ENCODE measurements at regions not wholly inside any gene's neighbourhood (a gene's known extent, or its start where the extent isn't known, plus 50 kb on each side); places are given as distances from the start of the nearest gene placed in this dataset.

GRCh38 chr18:59818769-59819168 is 81.0 kb upstream of the PMAIP1 start:
- no peaks in the 10 kb centered on the region for H3K9me1 ChIP-seq (replicated peaks; ENCODE audit: control insufficient read depth, extremely low read depth, insufficient read depth, low read length)
- ChIA-PET CTCF (interaction anchor here (1.4 to 2.5 kb wide), 4 partner anchors 36 to 359 kb away, joined by 9 to 12 read pairs (median 10); partner anchors contain the start of gene CCBE1), POLR2A (no interaction called here)
- no peaks in the 10 kb centered on the region for H3K9me3 ChIP-seq (replicated peaks; ENCODE audit: control insufficient read depth, insufficient read depth, low read length)
- H3K79me2 ChIP-seq (ENCODE audit: control insufficient read depth, insufficient read depth, low read length) = no peaks in the 10 kb centered on the region
- no peaks in the 10 kb centered on the region for H4K20me1 ChIP-seq (replicated peaks; ENCODE audit: control insufficient read depth, extremely low read depth, insufficient read depth, low read length)
- FAIRE-seq (no peak), DNase-seq (ENCODE audit: low read depth, low spot score) (no peak)
- dilution Hi-C loops (cut with MboI; ENCODE audit: extremely low pct_ligation_motif_present, low sequenced_read_pairs) = loop anchor here (25.0 kb wide), 1 partner anchor 619 kb away; no protein-coding TSS in a partner anchor
- H3K4me3 ChIP-seq (replicated peaks in 1 of 3; ENCODE audit: insufficient read depth in 1 of 3, low read depth in 1 of 3, low read length in 3 of 3) = no peak overlapping the region
- H3K9ac ChIP-seq (replicated peaks; ENCODE audit: extremely low read depth, insufficient read depth, low read length) = no peak overlapping the region
- no peak overlapping the region for H3K27ac ChIP-seq (ENCODE audit: insufficient read depth, low read depth, low read length)
- H3K36me3 ChIP-seq (ENCODE audit: control insufficient read depth in 2 of 2, extremely low read depth in 1 of 2, insufficient read depth in 2 of 2, low read length in 2 of 2) = no peaks in the 10 kb centered on the region
- H2AFZ ChIP-seq (ENCODE audit: low read depth, low read length) = no peak overlapping the region
- no peaks in the 10 kb centered on the region for H3K4me1 ChIP-seq (ENCODE audit: control insufficient read depth, extremely low read depth, insufficient read depth, low read length)
- no peak overlapping the region for H3K4me2 ChIP-seq (ENCODE audit: insufficient read depth, low read length)
- no peaks in the 10 kb centered on the region for H3K27me3 ChIP-seq (ENCODE audit: control insufficient read depth in 2 of 2, insufficient read depth in 2 of 2, low read length in 2 of 2)
- intact Hi-C loops (cut with micrococcal nuclease) = no loop called here
- TF ChIP-seq JUN (IDR thresholded peaks at IDR 0.05; ENCODE audit: borderline replicate concordance, insufficient read depth, insufficient read length, low read depth) = no peak
- no peak for TF ChIP-seq EZH2 (IDR thresholded peaks at IDR 0.05; ENCODE audit: borderline replicate concordance, low read depth, low read length, severe bottlenecking)
- TF ChIP-seq, protein P1, sequence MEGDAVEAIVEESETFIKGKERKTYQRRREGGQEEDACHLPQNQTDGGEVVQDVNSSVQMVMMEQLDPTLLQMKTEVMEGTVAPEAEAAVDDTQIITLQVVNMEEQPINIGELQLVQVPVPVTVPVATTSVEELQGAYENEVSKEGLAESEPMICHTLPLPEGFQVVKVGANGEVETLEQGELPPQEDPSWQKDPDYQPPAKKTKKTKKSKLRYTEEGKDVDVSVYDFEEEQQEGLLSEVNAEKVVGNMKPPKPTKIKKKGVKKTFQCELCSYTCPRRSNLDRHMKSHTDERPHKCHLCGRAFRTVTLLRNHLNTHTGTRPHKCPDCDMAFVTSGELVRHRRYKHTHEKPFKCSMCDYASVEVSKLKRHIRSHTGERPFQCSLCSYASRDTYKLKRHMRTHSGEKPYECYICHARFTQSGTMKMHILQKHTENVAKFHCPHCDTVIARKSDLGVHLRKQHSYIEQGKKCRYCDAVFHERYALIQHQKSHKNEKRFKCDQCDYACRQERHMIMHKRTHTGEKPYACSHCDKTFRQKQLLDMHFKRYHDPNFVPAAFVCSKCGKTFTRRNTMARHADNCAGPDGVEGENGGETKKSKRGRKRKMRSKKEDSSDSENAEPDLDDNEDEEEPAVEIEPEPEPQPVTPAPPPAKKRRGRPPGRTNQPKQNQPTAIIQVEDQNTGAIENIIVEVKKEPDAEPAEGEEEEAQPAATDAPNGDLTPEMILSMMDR (IDR thresholded peaks at IDR 0.05; ENCODE audit: extremely low read depth in 1 of 2, insufficient read depth in 1 of 2, low read depth in 1 of 2, low read length in 2 of 2) = no peak
- no peak for TF ChIP-seq POLR2A (IDR thresholded peaks at IDR 0.05; ENCODE audit: low read depth, low read length)
- TF ChIP-seq, protein P2, sequence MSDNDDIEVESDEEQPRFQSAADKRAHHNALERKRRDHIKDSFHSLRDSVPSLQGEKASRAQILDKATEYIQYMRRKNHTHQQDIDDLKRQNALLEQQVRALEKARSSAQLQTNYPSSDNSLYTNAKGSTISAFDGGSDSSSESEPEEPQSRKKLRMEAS (IDR thresholded peaks at IDR 0.05; ENCODE audit: insufficient read depth, insufficient read length) = no peak
- no peak for TF ChIP-seq GATA2 (IDR thresholded peaks at IDR 0.05; ENCODE audit: insufficient read depth, insufficient read length, low read depth, low read length)
- no peak for TF ChIP-seq FOS (IDR thresholded peaks at IDR 0.05; ENCODE audit: borderline replicate concordance, insufficient read depth, low read length)
- TF ChIP-seq POLR2AphosphoS5 (IDR thresholded peaks at IDR 0.05; ENCODE audit: insufficient read depth, low read depth, low read length) = no peak
- no peak for TF ChIP-seq MYC (IDR thresholded peaks at IDR 0.05; ENCODE audit: low read depth, low read length)
- BruUV-seq (replicated peaks) = no TSS peak
